Right lobe of liver (tissue), 6 donors: ENCODE measurements at regions not wholly inside any gene's neighbourhood (a gene's known extent, or its start where the extent isn't known, plus 50 kb on each side); places are given as distances from the start of the nearest gene placed in this dataset.

ENCODE experiments used
- ATAC-seq, 4 donors: fragments of 200-7000 bp; cut with Tn5 transposase; one replicate each; pipeline ENCODE4 v1.9.1; 2020; ENCODE audit warnings: mild to moderate bottlenecking in 4 of 4, moderate library complexity in 4 of 4
- DNase-seq, 3 donors: peaks; one replicate each; pipeline ENCODE4 v3.0.0-alpha.2; 2020
- H3K27ac ChIP-seq, 3 donors: fragments of 200-600 bp; one replicate each; pipeline ENCODE4 v1.8.0; 2022
- H3K27me3 ChIP-seq, 2 donors: fragments of 200-600 bp; one replicate each; pipeline ENCODE4 v1.8.0; 2022
- H3K36me3 ChIP-seq, 4 donors: fragments of 200-600 bp; sonication (generic) in 1 of 4; one replicate each; pipeline versions ENCODE4 v1.5.1 to v1.8.0; 2017 to 2022; ENCODE audit warnings: control low read depth in 1 of 4
- H3K4me1 ChIP-seq, 4 donors: fragments of 200-600 bp; sonication (generic) in 1 of 4; one replicate each; pipeline versions ENCODE4 v1.5.1 to v1.8.0; 2017 to 2022; ENCODE audit warnings: control low read depth in 1 of 4
- H3K4me3 ChIP-seq, 3 donors: fragments of 200-600 bp; one replicate each; pipeline ENCODE4 v1.8.0; 2022
- H3K9me3 ChIP-seq, 4 donors: fragments of 200-600 bp; sonication (generic) in 1 of 4; one replicate each; pipeline versions ENCODE4 v1.5.1 to v1.8.0; 2017 to 2022; ENCODE audit warnings: control low read depth in 1 of 4
- POLR2A ChIP-seq: fragments of 450-650 bp; IDR thresholded peaks from one replicate; pipeline ENCODE4 v1.6.1; 2017; ENCODE audit warnings: antibody characterized with exemption, mild to moderate bottlenecking
- WGBS: methylation state at CpG from one replicate; pipeline ENCODE4 v1.1.6; 2018; ENCODE audit warnings: low coverage, low lambda C conversion rate; ENCODE audit not compliant: insufficient coverage; ENCODE audit errors: missing lambda C conversion rate; 5-methylcytosine and 5-hydroxymethylcytosine counted together
- intact Hi-C, 2 donors: fragments of 100-400 bp; cut with DNase I; formaldehyde crosslinking; loops; one replicate each; pipeline versions ENCODE4 v1.11.2 to v1.14.1; 2022
- TF ChIP-seq, protein P1 (sequence below), 4 donors: fragments of 200-600 bp in 3 of 4; fragments of 450-650 bp in 1 of 4; IDR thresholded peaks; one replicate each; pipeline versions ENCODE4 v1.5.1 to v1.8.0; 2016 to 2022; ENCODE audit warnings: antibody characterized with exemption in 4 of 4, mild to moderate bottlenecking in 2 of 4
- donor health status: DM: no; HTN: yes; CAD: no.
- donor health status: DM: no; HTN: no; CAD: no.
- donor health status: DM: no; HTN: no; CAD: no.
- donor health status: DM: no; HTN: yes; CAD: no.
- donor health status: DM: no; HTN: yes; CAD: no.

DNA sequence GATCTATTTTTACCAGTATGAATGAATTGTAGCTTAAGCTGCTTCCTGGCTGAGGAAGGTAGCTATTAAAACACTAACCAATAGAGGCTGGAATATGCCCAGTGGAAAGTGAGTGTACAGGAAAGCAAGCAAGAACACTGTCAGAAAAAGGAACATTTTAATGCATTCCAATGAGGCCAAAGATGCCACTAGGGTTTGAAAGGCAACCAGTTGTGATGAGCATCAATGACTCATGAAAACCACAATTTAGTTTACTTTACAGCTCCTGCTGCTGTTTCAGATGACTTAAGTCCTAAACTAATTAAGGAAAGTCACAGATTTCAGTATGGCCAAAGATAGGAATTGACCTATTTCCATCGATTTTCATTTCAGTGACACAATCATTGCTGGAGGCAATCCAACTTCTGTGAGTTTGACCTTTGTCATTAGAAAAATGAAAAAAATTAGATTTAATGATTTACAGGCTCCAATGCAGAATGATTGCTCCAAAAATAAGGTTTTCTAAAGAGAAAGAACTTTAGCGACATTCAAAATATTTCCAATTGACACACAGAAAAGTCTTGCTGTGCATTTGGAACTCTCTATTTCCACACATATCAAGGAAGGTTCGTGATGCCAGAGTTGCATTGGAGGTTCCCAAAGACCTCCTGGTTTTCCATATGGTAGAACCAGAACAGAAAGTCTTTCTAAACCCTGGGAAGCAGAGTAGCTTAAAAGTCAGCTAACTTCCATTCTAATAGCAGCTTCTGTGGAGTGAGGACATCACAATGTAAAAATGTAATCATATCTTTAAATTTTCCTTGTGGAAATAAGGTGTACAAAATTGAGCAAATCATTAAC is 103.0 kb downstream of the SUCNR1 start:
- Histone ChIP-seq H3K4me1 (peaks cover 0 to 11% (median 5%) of the 10 kb centered on the region in 4 donors), H3K9me3 (no peaks in the 10 kb centered on the region), H3K27ac (peak overlapping the region in 2 of 3 donors; percentile 34 to 42), H3K27me3 (no peaks in the 10 kb centered on the region), H3K36me3 (no peaks in the 10 kb centered on the region), H3K4me3 (peak overlapping the region in 2 of 3 donors; percentile 28 to 32)
- ATAC-seq (peak; percentile 79 to 91 (median 85)), DNase-seq (no peak)
- WGBS = 13% methylated on average over 3 of the region's 3 CpGs
- TF ChIP-seq, protein P1, sequence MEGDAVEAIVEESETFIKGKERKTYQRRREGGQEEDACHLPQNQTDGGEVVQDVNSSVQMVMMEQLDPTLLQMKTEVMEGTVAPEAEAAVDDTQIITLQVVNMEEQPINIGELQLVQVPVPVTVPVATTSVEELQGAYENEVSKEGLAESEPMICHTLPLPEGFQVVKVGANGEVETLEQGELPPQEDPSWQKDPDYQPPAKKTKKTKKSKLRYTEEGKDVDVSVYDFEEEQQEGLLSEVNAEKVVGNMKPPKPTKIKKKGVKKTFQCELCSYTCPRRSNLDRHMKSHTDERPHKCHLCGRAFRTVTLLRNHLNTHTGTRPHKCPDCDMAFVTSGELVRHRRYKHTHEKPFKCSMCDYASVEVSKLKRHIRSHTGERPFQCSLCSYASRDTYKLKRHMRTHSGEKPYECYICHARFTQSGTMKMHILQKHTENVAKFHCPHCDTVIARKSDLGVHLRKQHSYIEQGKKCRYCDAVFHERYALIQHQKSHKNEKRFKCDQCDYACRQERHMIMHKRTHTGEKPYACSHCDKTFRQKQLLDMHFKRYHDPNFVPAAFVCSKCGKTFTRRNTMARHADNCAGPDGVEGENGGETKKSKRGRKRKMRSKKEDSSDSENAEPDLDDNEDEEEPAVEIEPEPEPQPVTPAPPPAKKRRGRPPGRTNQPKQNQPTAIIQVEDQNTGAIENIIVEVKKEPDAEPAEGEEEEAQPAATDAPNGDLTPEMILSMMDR (IDR thresholded peaks at IDR 0.05) = no peak
- no peak for TF ChIP-seq POLR2A
- intact Hi-C loops = no loop called here

DNA sequence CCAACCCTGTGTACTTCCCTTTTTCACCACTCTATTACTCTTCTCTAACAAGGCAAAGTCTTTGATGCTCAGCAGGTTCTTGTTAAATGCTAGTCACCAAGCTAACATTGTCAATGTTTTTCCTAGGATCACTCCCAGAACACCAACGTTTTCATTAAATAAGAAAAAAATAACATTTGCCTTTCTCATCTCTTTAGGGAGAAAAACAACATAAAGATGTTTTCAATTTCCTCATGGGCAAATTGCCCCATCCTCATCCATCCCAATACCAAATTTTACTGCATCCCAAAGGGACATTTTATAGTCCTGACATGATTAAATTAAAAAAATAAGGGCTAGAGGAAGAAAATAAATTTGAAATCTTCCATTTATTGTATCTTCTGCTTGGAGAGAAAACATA is 106.5 kb downstream of the SUCNR1 start:
- no peak overlapping the region for H3K4me3 ChIP-seq
- DNase-seq (no peak), ATAC-seq (no peak)
- H3K4me1 ChIP-seq = peaks cover 0 to 11% (median 5%) of the 10 kb centered on the region in 4 donors
- H3K9me3 ChIP-seq = no peaks in the 10 kb centered on the region
- 0% methylated on average over 1 of the region's 1 CpG for WGBS
- no peaks in the 10 kb centered on the region for H3K36me3 ChIP-seq
- intact Hi-C loops = no loop called here
- H3K27ac ChIP-seq = no peak overlapping the region
- TF ChIP-seq, protein P1 (IDR thresholded peaks at IDR 0.05) = no peak
- no peak for TF ChIP-seq POLR2A
- H3K27me3 ChIP-seq = no peaks in the 10 kb centered on the region

DNA sequence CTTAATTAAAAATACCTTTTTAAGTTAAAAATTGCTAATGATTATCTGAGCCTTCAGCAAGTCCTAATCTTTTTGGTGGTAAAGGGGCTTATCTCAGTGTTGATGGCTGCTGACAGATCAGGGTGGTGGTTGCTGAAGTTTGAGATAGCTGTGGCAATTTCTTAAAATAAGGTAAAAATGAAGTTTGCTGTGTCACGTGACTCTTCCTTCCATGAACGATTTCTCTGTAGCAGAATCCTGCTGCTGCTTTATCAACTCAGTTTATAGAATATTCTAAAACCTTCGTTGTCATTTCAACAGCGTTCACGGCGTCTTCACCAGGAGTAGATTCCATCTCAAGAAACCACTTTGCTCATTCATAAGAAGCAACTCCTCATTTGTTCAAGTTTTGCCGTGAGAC is 110.1 kb downstream of the SUCNR1 start:
- H3K4me1 ChIP-seq = no peaks in the 10 kb centered on the region
- intact Hi-C loops = no loop called here
- ATAC-seq (no peak), DNase-seq (no peak)
- TF ChIP-seq, protein P1 (IDR thresholded peaks at IDR 0.05) = no peak
- TF ChIP-seq POLR2A = no peak
- 87% methylated on average over 7 of the region's 7 CpGs for WGBS
- H3K36me3 ChIP-seq = no peaks in the 10 kb centered on the region
- H3K9me3 ChIP-seq = no peaks in the 10 kb centered on the region
- no peak overlapping the region for H3K27ac ChIP-seq
- no peaks in the 10 kb centered on the region for H3K27me3 ChIP-seq
- H3K4me3 ChIP-seq = no peak overlapping the region

GRCh38 chr3:151985787-151986430 is 112.5 kb downstream of the SUCNR1 start:
- Histone ChIP-seq H3K9me3 (no peaks in the 10 kb centered on the region), H3K36me3 (no peaks in the 10 kb centered on the region), H3K4me3 (no peak overlapping the region), H3K4me1 (no peaks in the 10 kb centered on the region), H3K27me3 (no peaks in the 10 kb centered on the region), H3K27ac (no peak overlapping the region)
- ATAC-seq = no peak
- intact Hi-C loops = no loop called here
- no peak for DNase-seq
- no peak for TF ChIP-seq POLR2A
- TF ChIP-seq, protein P1 (IDR thresholded peaks at IDR 0.05) = no peak
- WGBS = 86% methylated on average over 2 of the region's 2 CpGs
